Natural killer cell (primary cell): ENCODE measurements at regions not wholly inside any gene's neighbourhood (a gene's known extent, or its start where the extent isn't known, plus 50 kb on each side); places are given as distances from the start of the nearest gene placed in this dataset.

Experiments used
- ATAC-seq, 3 donors: fragments of 150-1000 bp in 2 of 3; fragments of 200-7000 bp in 1 of 3; cut with Tn5 transposase; 1 replicate in 1 of 3; 2 replicates in 2 of 3; pipeline ENCODE4 v1.10.0; 2021; ENCODE audit warnings: mild to moderate bottlenecking in 2 of 3, moderate library complexity in 2 of 3
- DNase-seq, 2 donors: peaks; one replicate each; pipeline versions ENCODE4 v3.0.0 to v3.0.0-alpha.2; 2013 to 2021; ENCODE audit warnings: mixed read lengths in 1 of 2
- H3K27ac ChIP-seq: one replicate; pipeline ENCODE4 v1.5.1; 2013; ENCODE audit warnings: mild to moderate bottlenecking, low read length
- H3K27me3 ChIP-seq: one replicate; pipeline ENCODE4 v1.6.1; 2013; ENCODE audit warnings: low read length; ENCODE audit not compliant: control insufficient read depth, insufficient read depth
- H3K36me3 ChIP-seq: one replicate; pipeline ENCODE4 v1.6.1; 2013; ENCODE audit warnings: low read length; ENCODE audit not compliant: control insufficient read depth, insufficient read depth
- H3K4me1 ChIP-seq: one replicate; pipeline ENCODE4 v1.6.1; 2013; ENCODE audit warnings: low read length; ENCODE audit not compliant: control insufficient read depth, insufficient read depth
- H3K4me3 ChIP-seq: one replicate; pipeline ENCODE4 v1.5.1; 2013; ENCODE audit warnings: low read length
- H3K9me3 ChIP-seq: one replicate; pipeline ENCODE4 v1.6.1; 2013; ENCODE audit warnings: low read length; ENCODE audit not compliant: control insufficient read depth, insufficient read depth
- H3K27ac Mint-ChIP-seq, 2 donors: one replicate each; pipeline ENCODE4 v1.8.0; 2022; ENCODE audit warnings: mild to moderate bottlenecking in 2 of 2, mixed read lengths in 2 of 2, moderate library complexity in 1 of 2
- H3K27me3 Mint-ChIP-seq, 2 donors: one replicate each; pipeline ENCODE4 v1.8.0; 2022; ENCODE audit warnings: low read depth in 2 of 2, mixed read lengths in 2 of 2
- H3K36me3 Mint-ChIP-seq: one replicate; pipeline ENCODE4 v1.8.0; 2022; ENCODE audit warnings: mixed read lengths
- H3K4me1 Mint-ChIP-seq, 2 donors: one replicate each; pipeline ENCODE4 v1.8.0; 2022; ENCODE audit warnings: mixed read lengths in 2 of 2
- H3K4me3 Mint-ChIP-seq: one replicate; pipeline ENCODE4 v1.8.0; 2022; ENCODE audit warnings: mild to moderate bottlenecking, moderate library complexity, mixed read lengths
- H3K9me3 Mint-ChIP-seq, 2 donors: one replicate each; pipeline ENCODE4 v1.8.0; 2022; ENCODE audit warnings: mixed read lengths in 2 of 2
- CTCF ChIP-seq: fragments of 200-600 bp; IDR thresholded peaks from one replicate; pipeline ENCODE4 v1.8.0; 2022; ENCODE audit warnings: antibody characterized with exemption
- WGBS: methylation state at CpG from one replicate; pipeline ENCODE4 v1.1.7; 2013; ENCODE audit warnings: missing lambda C conversion rate; ENCODE audit not compliant: insufficient coverage; 5-methylcytosine and 5-hydroxymethylcytosine counted together
- intact Hi-C: fragments of 100-400 bp; cut with micrococcal nuclease; formaldehyde crosslinking; loops from one replicate; pipeline ENCODE4 v1.14.2; 2022

- Mint-ChIP-seq H3K27me3 (peaks cover 0 to 3% of the 10 kb centered on the region in 2 donors), H3K9me3 (no peaks in the 10 kb centered on the region), H3K4me3 (peak overlapping the region; percentile 7), H3K27ac (no peak overlapping the region), H3K4me1 (no peaks in the 10 kb centered on the region), H3K36me3 (no peaks in the 10 kb centered on the region)
- intact Hi-C loops = no loop called here
- no peaks in the 10 kb centered on the region for H3K9me3 ChIP-seq
- no peaks in the 10 kb centered on the region for H3K36me3 ChIP-seq
- DNase-seq (no peak), ATAC-seq (no peak)
- peaks cover 6% of the 10 kb centered on the region for H3K4me1 ChIP-seq
- H3K27me3 ChIP-seq = no peaks in the 10 kb centered on the region
- H3K27ac ChIP-seq = no peak overlapping the region
- 63% methylated on average over 6 of the region's 7 CpGs for WGBS
- no peak for TF ChIP-seq CTCF
- H3K4me3 ChIP-seq = no peak overlapping the region
Observed at GRCh38 chr7:65731129-65731528, 141.7 kb upstream of the VKORC1L1 start.

GRCh38 chr7:65731562-65732035 lies 141.3 kb upstream of the VKORC1L1 start:
- no peaks in the 10 kb centered on the region for H3K4me1 Mint-ChIP-seq
- no peak overlapping the region for H3K4me3 ChIP-seq
- H3K27me3 ChIP-seq = no peaks in the 10 kb centered on the region
- H3K4me3 Mint-ChIP-seq = no peak overlapping the region
- H3K4me1 ChIP-seq = peaks cover 6% of the 10 kb centered on the region
- H3K9me3 Mint-ChIP-seq = no peaks in the 10 kb centered on the region
- no peaks in the 10 kb centered on the region for H3K9me3 ChIP-seq
- ATAC-seq = peak in 1 of 3 donors; percentile 32
- no peak overlapping the region for H3K27ac Mint-ChIP-seq
- no peaks in the 10 kb centered on the region for H3K36me3 ChIP-seq
- no peak for TF ChIP-seq CTCF
- H3K36me3 Mint-ChIP-seq = no peaks in the 10 kb centered on the region
- intact Hi-C loops = no loop called here
- WGBS = 29% methylated on average over 27 of the region's 27 CpGs
- DNase-seq = peak in 1 of 2 donors; percentile 27
- H3K27ac ChIP-seq = no peak overlapping the region
- peaks cover 0 to 3% of the 10 kb centered on the region in 2 donors for H3K27me3 Mint-ChIP-seq

GRCh38 chr7:65744406-65744805 lies 128.5 kb upstream of the VKORC1L1 start:
- no peaks in the 10 kb centered on the region for H3K9me3 Mint-ChIP-seq
- no peak overlapping the region for H3K27ac Mint-ChIP-seq
- 87% methylated on average over 2 of the region's 2 CpGs for WGBS
- no peak overlapping the region for H3K4me3 Mint-ChIP-seq
- no peaks in the 10 kb centered on the region for H3K4me1 Mint-ChIP-seq
- no peak for TF ChIP-seq CTCF
- no peak overlapping the region for H3K4me3 ChIP-seq
- no peaks in the 10 kb centered on the region for H3K27me3 Mint-ChIP-seq
- intact Hi-C loops = no loop called here
- H3K36me3 ChIP-seq = no peaks in the 10 kb centered on the region
- no peak overlapping the region for H3K27ac ChIP-seq
- ATAC-seq = no peak
- H3K36me3 Mint-ChIP-seq = no peaks in the 10 kb centered on the region
- no peaks in the 10 kb centered on the region for H3K9me3 ChIP-seq
- no peak for DNase-seq
- no peaks in the 10 kb centered on the region for H3K4me1 ChIP-seq
- H3K27me3 ChIP-seq = no peaks in the 10 kb centered on the region

- no peak for ATAC-seq
- Mint-ChIP-seq H3K4me1 (peaks cover 8 to 11% of the 10 kb centered on the region in 2 donors), H3K4me3 (no peak overlapping the region), H3K9me3 (no peaks in the 10 kb centered on the region), H3K27me3 (no peaks in the 10 kb centered on the region), H3K27ac (no peak overlapping the region), H3K36me3 (no peaks in the 10 kb centered on the region)
- WGBS = 97% methylated on average over 3 of the region's 3 CpGs
- H3K36me3 ChIP-seq = no peaks in the 10 kb centered on the region
- intact Hi-C loops = no loop called here
- DNase-seq = no peak
- no peaks in the 10 kb centered on the region for H3K27me3 ChIP-seq
- no peak overlapping the region for H3K4me3 ChIP-seq
- H3K27ac ChIP-seq = no peak overlapping the region
- TF ChIP-seq CTCF = no peak
- H3K4me1 ChIP-seq = peaks cover 6% of the 10 kb centered on the region
- no peaks in the 10 kb centered on the region for H3K9me3 ChIP-seq
Observed at GRCh38 chr7:65746398-65746669, 126.5 kb upstream of the VKORC1L1 start.
